Activated B cell treated with CpG ODN at 0.5 μM for 24 hours (primary cell): ENCODE measurements at regions not wholly inside any gene's neighbourhood (a gene's known extent, or its start where the extent isn't known, plus 50 kb on each side); places are given as distances from the start of the nearest gene placed in this dataset.
"Not testable (repeated sequence)": the region's sequence is repeated elsewhere in the genome, so short reads cannot be mapped to it uniquely, and the experiment has no call there.

Experiments
- ATAC-seq: fragments of 200-7000 bp; cut with Tn5 transposase; one replicate; pipeline ENCODE4 v1.10.0; 2021; ENCODE audit warnings: low read depth, mild to moderate bottlenecking, moderate library complexity
- CTCF ChIA-PET: fragments of 350-600 bp; sonication (Branson Sonifier 250); formaldehyde crosslinking; loops from one replicate; lab custom pipeline; 2021; ENCODE audit warnings: antibody characterized with exemption; lab: Charles Lee
- POLR2A ChIA-PET: fragments of 350-600 bp; sonication (Branson Sonifier 250); formaldehyde crosslinking; loops from one replicate; lab custom pipeline; 2021; ENCODE audit warnings: antibody characterized with exemption; lab: Charles Lee
- DNase-seq: peaks from one replicate; pipeline ENCODE4 v3.0.0; 2022
- H3K27ac Mint-ChIP-seq: one replicate; pipeline ENCODE4 v1.8.0; 2020; ENCODE audit warnings: mixed read lengths
- H3K27me3 Mint-ChIP-seq: one replicate; pipeline ENCODE4 v1.8.0; 2021; ENCODE audit warnings: mixed read lengths
- H3K36me3 Mint-ChIP-seq: one replicate; pipeline ENCODE4 v1.8.0; 2021; ENCODE audit warnings: low read depth, mixed read lengths
- H3K4me1 Mint-ChIP-seq: one replicate; pipeline ENCODE4 v1.8.0; 2021; ENCODE audit warnings: mixed read lengths
- H3K4me3 Mint-ChIP-seq: one replicate; pipeline ENCODE4 v1.8.0; 2020; ENCODE audit warnings: mild to moderate bottlenecking, mixed read lengths
- H3K9me3 Mint-ChIP-seq: one replicate; pipeline ENCODE4 v1.8.0; 2020; ENCODE audit warnings: mixed read lengths
- intact Hi-C: fragments of 100-400 bp; cut with micrococcal nuclease; formaldehyde crosslinking; loops from one replicate; pipeline ENCODE4 v1.15.1; 2024
- TF ChIP-seq, protein P1 (sequence below): fragments of 200-600 bp; IDR thresholded peaks from one replicate; pipeline ENCODE4 v1.8.0; 2022; ENCODE audit warnings: antibody characterized with exemption, mild to moderate bottlenecking

- DNase-seq, result no peak
- intact Hi-C loops, result no loop called here
- peaks cover 14% of the 10 kb centered on the region for H3K4me1 Mint-ChIP-seq
- H3K27me3 Mint-ChIP-seq, result peaks cover 15% of the 10 kb centered on the region
- CTCF ChIA-PET, result no interaction called here
- POLR2A ChIA-PET, result no interaction called here
- no peak overlapping the region for H3K27ac Mint-ChIP-seq
- no peak overlapping the region for H3K4me3 Mint-ChIP-seq
- no peaks in the 10 kb centered on the region for H3K36me3 Mint-ChIP-seq
- TF ChIP-seq, protein P1, sequence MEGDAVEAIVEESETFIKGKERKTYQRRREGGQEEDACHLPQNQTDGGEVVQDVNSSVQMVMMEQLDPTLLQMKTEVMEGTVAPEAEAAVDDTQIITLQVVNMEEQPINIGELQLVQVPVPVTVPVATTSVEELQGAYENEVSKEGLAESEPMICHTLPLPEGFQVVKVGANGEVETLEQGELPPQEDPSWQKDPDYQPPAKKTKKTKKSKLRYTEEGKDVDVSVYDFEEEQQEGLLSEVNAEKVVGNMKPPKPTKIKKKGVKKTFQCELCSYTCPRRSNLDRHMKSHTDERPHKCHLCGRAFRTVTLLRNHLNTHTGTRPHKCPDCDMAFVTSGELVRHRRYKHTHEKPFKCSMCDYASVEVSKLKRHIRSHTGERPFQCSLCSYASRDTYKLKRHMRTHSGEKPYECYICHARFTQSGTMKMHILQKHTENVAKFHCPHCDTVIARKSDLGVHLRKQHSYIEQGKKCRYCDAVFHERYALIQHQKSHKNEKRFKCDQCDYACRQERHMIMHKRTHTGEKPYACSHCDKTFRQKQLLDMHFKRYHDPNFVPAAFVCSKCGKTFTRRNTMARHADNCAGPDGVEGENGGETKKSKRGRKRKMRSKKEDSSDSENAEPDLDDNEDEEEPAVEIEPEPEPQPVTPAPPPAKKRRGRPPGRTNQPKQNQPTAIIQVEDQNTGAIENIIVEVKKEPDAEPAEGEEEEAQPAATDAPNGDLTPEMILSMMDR, result no peak
- peaks cover 4% of the 10 kb centered on the region for H3K9me3 Mint-ChIP-seq
- ATAC-seq, result no peak
Measured at GRCh38 chr7:142438923-142439515, 181.2 kb upstream of the PRSS58 start.

DNA sequence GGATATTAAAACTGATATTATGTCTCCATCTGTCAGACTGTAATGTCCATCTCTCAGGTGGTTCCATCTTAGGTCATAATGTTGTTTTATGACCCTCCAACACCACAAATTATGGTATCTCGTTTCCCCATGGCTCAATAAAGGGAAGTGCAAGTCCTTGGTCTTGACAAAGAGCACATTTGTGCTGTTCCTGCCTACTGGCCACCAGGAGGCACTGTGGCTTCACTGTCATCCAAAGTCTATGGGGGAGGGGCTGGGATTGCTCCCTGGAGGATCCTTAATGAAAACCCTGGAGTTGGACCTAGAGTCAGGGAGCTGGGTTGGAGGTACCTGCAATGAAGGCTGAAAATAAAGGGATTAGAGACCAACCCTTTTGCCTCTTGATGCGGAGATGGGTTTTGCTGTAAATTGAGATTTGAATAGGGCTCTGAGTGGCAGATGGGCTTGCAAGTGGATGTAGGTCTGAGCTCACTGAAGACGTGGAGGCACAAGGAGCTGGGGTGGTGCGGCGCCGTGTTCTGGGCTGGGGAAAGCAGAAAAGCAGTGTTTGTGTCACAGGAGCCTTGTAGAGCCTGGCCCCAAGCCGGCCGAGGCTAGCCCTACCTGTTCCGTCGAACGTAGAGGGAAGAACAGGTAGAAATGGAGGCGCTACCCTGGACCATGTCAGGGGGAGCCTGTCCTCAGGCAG is 180.5 kb upstream of the PRSS58 start:
- Mint-ChIP-seq H3K4me3 (no peak overlapping the region), H3K36me3 (no peaks in the 10 kb centered on the region), H3K4me1 (peaks cover 16% of the 10 kb centered on the region), H3K27ac (no peak overlapping the region), H3K9me3 (peaks cover 4% of the 10 kb centered on the region), H3K27me3 (peaks cover 15% of the 10 kb centered on the region)
- TF ChIP-seq, protein P1, result no peak
- intact Hi-C loops, result no loop called here
- ChIA-PET POLR2A (no interaction called here), CTCF (no interaction called here)
- DNase-seq (no peak), ATAC-seq (no peak)

DNA sequence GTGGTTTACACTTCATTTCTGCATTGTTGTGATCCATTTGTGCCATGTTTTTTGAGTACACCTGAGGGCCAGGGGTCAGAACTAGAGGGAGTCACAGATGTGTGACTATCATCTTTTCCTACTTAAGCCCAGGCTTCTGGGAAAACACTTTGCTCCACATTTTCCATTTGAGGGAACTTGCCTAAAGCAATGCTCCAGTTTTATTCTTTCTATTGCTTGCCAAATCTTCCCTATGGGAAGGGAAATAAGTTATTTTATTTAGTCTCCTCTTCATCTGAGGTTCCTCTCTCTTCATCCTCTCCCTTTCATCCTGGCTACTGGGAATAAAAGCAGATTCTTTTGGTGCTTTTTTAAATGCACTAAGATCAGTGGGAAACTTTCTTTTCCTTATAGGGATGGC is 179.9 kb upstream of the PRSS58 start:
- DNase-seq (no peak), ATAC-seq (no peak)
- H3K4me1 Mint-ChIP-seq, result peaks cover 16% of the 10 kb centered on the region
- H3K27ac Mint-ChIP-seq, result no peak overlapping the region
- CTCF ChIA-PET, result no interaction called here
- no peaks in the 10 kb centered on the region for H3K36me3 Mint-ChIP-seq
- H3K9me3 Mint-ChIP-seq, result peaks cover 4% of the 10 kb centered on the region
- peaks cover 15% of the 10 kb centered on the region for H3K27me3 Mint-ChIP-seq
- no peak overlapping the region for H3K4me3 Mint-ChIP-seq
- TF ChIP-seq, protein P1, result no peak
- POLR2A ChIA-PET, result no interaction called here
- intact Hi-C loops, result no loop called here

GRCh38 chr7:142436601-142437000 is 178.7 kb upstream of the PRSS58 start:
- DNase-seq (no peak), ATAC-seq (no peak)
- Mint-ChIP-seq H3K27me3 (peaks cover 15% of the 10 kb centered on the region), H3K4me3 (no peak overlapping the region), H3K27ac (no peak overlapping the region), H3K9me3 (peaks cover 4% of the 10 kb centered on the region), H3K4me1 (peaks cover 16% of the 10 kb centered on the region), H3K36me3 (no peaks in the 10 kb centered on the region)
- intact Hi-C loops, result no loop called here
- TF ChIP-seq, protein P1, result no peak
- ChIA-PET POLR2A (no interaction called here), CTCF (no interaction called here)

DNA sequence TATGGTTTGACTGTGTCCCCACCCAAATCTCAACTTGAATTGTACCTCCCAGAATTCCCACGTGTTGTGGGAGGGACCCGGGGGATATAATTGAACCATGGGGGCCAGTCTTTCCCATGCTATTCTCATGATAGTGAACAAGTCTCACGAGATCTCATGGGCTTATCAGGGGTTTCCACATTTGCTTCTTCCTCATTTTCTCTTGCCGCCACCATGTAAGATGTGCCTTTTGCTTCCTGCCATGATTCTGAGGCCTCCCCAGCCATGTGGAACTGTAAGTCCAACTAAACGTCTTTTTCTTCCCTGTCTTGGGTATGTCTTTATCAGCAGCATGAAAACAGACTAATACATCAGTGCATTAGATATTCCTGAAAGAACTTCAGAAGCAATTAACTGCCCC is 177.7 kb upstream of the PRSS58 start:
- H3K36me3 Mint-ChIP-seq, DNase-seq, intact Hi-C loops, H3K9me3 Mint-ChIP-seq, POLR2A ChIA-PET, H3K27ac Mint-ChIP-seq, H3K4me1 Mint-ChIP-seq, ATAC-seq, CTCF ChIA-PET, H3K4me3 Mint-ChIP-seq: not testable (repeated sequence)
- H3K27me3 Mint-ChIP-seq, result peaks cover 14% of the 10 kb centered on the region
